ENCODE measurements at regions not wholly inside any gene's neighbourhood (a gene's known extent, or its start where the extent isn't known, plus 50 kb on each side); places are given as distances from the start of the nearest gene placed in this dataset.

GRCh38 chr10:108095932-108096925, 931.7 kb upstream of the SORCS1 start:
- Histone ChIP-seq H3K27me3 (ENCODE audit: control insufficient read depth in 2 of 2, insufficient read depth in 1 of 2, low read length in 1 of 2) (no peaks in the 10 kb centered on the region), H3K4me3 (ENCODE audit: low read length in 2 of 2) (no peak overlapping the region), H3K9me3 (ENCODE audit: control insufficient read depth in 2 of 2, insufficient read depth in 1 of 2, low read length in 1 of 2) (peaks cover 0 to 8% of the 10 kb centered on the region in 2 donors), H3K36me3 (ENCODE audit: control insufficient read depth in 2 of 2, insufficient read depth in 2 of 2, low read length in 1 of 2) (no peaks in the 10 kb centered on the region), H3K27ac (ENCODE audit: low read depth in 1 of 2, low read length in 1 of 2) (no peak overlapping the region), H3K4me1 (ENCODE audit: control insufficient read depth in 2 of 2, insufficient read depth in 2 of 2, low read length in 2 of 2) (no peaks in the 10 kb centered on the region)
- WGBS, result 98% methylated on average over 7 of the region's 7 CpGs
- DNase-seq (ENCODE audit: low read depth in 6 of 9, low spot score in 9 of 9), result no peak

GRCh38 chr10:108090476-108091215, 926.1 kb upstream of the SORCS1 start:
- no peaks in the 10 kb centered on the region for H3K9me3 ChIP-seq (ENCODE audit: control insufficient read depth in 2 of 2, insufficient read depth in 1 of 2, low read length in 1 of 2)

GRCh38 chr10:108086502-108086901, 922.0 kb upstream of the SORCS1 start:
- no peaks in the 10 kb centered on the region for H3K36me3 ChIP-seq (ENCODE audit: control insufficient read depth in 2 of 2, insufficient read depth in 2 of 2, low read length in 1 of 2)
- H3K4me3 ChIP-seq (ENCODE audit: low read length in 2 of 2), result no peak overlapping the region
- no peaks in the 10 kb centered on the region for H3K27me3 ChIP-seq (ENCODE audit: control insufficient read depth in 2 of 2, insufficient read depth in 1 of 2, low read length in 1 of 2)
- H3K4me1 ChIP-seq (ENCODE audit: control insufficient read depth in 2 of 2, insufficient read depth in 2 of 2, low read length in 2 of 2), result no peaks in the 10 kb centered on the region
- H3K9me3 ChIP-seq (ENCODE audit: control insufficient read depth in 2 of 2, insufficient read depth in 1 of 2, low read length in 1 of 2), result no peaks in the 10 kb centered on the region
- WGBS, result 95% methylated on average over 1 of the region's 1 CpG
- DNase-seq (ENCODE audit: low read depth in 6 of 9, low spot score in 9 of 9), result peak in 2 of 9 donors; percentile 4 to 23
- H3K27ac ChIP-seq (ENCODE audit: low read depth in 1 of 2, low read length in 1 of 2), result no peak overlapping the region

More at GRCh38 chr10:108090476-108091215, 926.1 kb upstream of the SORCS1 start:
- 91% methylated on average over 3 of the region's 3 CpGs for WGBS
- H3K27me3 ChIP-seq (ENCODE audit: control insufficient read depth in 2 of 2, insufficient read depth in 1 of 2, low read length in 1 of 2), result no peaks in the 10 kb centered on the region
- no peak for DNase-seq (ENCODE audit: low read depth in 6 of 9, low spot score in 9 of 9)
- no peaks in the 10 kb centered on the region for H3K4me1 ChIP-seq (ENCODE audit: control insufficient read depth in 2 of 2, insufficient read depth in 2 of 2, low read length in 2 of 2)
- no peak overlapping the region for H3K4me3 ChIP-seq (ENCODE audit: low read length in 2 of 2)
- H3K36me3 ChIP-seq (ENCODE audit: control insufficient read depth in 2 of 2, insufficient read depth in 2 of 2, low read length in 1 of 2), result no peaks in the 10 kb centered on the region
- H3K27ac ChIP-seq (ENCODE audit: low read depth in 1 of 2, low read length in 1 of 2), result no peak overlapping the region

GRCh38 chr10:108082596-108082995, 918.1 kb upstream of the SORCS1 start:
- Histone ChIP-seq H3K27me3 (ENCODE audit: control insufficient read depth in 2 of 2, insufficient read depth in 1 of 2, low read length in 1 of 2) (no peaks in the 10 kb centered on the region), H3K9me3 (ENCODE audit: control insufficient read depth in 2 of 2, insufficient read depth in 1 of 2, low read length in 1 of 2) (no peaks in the 10 kb centered on the region), H3K4me1 (ENCODE audit: control insufficient read depth in 2 of 2, insufficient read depth in 2 of 2, low read length in 2 of 2) (no peaks in the 10 kb centered on the region), H3K27ac (ENCODE audit: low read depth in 1 of 2, low read length in 1 of 2) (no peak overlapping the region), H3K36me3 (ENCODE audit: control insufficient read depth in 2 of 2, insufficient read depth in 2 of 2, low read length in 1 of 2) (no peaks in the 10 kb centered on the region), H3K4me3 (ENCODE audit: low read length in 2 of 2) (no peak overlapping the region)
- 82% methylated on average over 1 of the region's 1 CpG for WGBS
- DNase-seq (ENCODE audit: low read depth in 6 of 9, low spot score in 9 of 9), result no peak

- H3K4me1 ChIP-seq (ENCODE audit: control insufficient read depth in 2 of 2, insufficient read depth in 2 of 2, low read length in 2 of 2), result no peaks in the 10 kb centered on the region
- H3K36me3 ChIP-seq (ENCODE audit: control insufficient read depth in 2 of 2, insufficient read depth in 2 of 2, low read length in 1 of 2), result no peaks in the 10 kb centered on the region
- H3K27ac ChIP-seq (ENCODE audit: low read depth in 1 of 2, low read length in 1 of 2), result no peak overlapping the region
- no peaks in the 10 kb centered on the region for H3K9me3 ChIP-seq (ENCODE audit: control insufficient read depth in 2 of 2, insufficient read depth in 1 of 2, low read length in 1 of 2)
- WGBS, result 79% methylated on average over 2 of the region's 2 CpGs
- H3K4me3 ChIP-seq (ENCODE audit: low read length in 2 of 2), result no peak overlapping the region
- H3K27me3 ChIP-seq (ENCODE audit: control insufficient read depth in 2 of 2, insufficient read depth in 1 of 2, low read length in 1 of 2), result no peaks in the 10 kb centered on the region
- DNase-seq (ENCODE audit: low read depth in 6 of 9, low spot score in 9 of 9), result no peak
Observed at GRCh38 chr10:108078263-108078662, 913.8 kb upstream of the SORCS1 start.

GRCh38 chr10:108072466-108072865, 908.0 kb upstream of the SORCS1 start:
- H3K27ac ChIP-seq (ENCODE audit: low read depth in 1 of 2, low read length in 1 of 2), result no peak overlapping the region
- no peak overlapping the region for H3K4me3 ChIP-seq (ENCODE audit: low read length in 2 of 2)
- H3K36me3 ChIP-seq (ENCODE audit: control insufficient read depth in 2 of 2, insufficient read depth in 2 of 2, low read length in 1 of 2), result no peaks in the 10 kb centered on the region
- no peak for DNase-seq (ENCODE audit: low read depth in 6 of 9, low spot score in 9 of 9)
- no peaks in the 10 kb centered on the region for H3K9me3 ChIP-seq (ENCODE audit: control insufficient read depth in 2 of 2, insufficient read depth in 1 of 2, low read length in 1 of 2)
- 97% methylated on average over 3 of the region's 3 CpGs for WGBS
- no peaks in the 10 kb centered on the region for H3K4me1 ChIP-seq (ENCODE audit: control insufficient read depth in 2 of 2, insufficient read depth in 2 of 2, low read length in 2 of 2)
- no peaks in the 10 kb centered on the region for H3K27me3 ChIP-seq (ENCODE audit: control insufficient read depth in 2 of 2, insufficient read depth in 1 of 2, low read length in 1 of 2)

GRCh38 chr10:108070789-108071188, 906.3 kb upstream of the SORCS1 start:
- Histone ChIP-seq H3K4me3 (ENCODE audit: low read length in 2 of 2) (no peak overlapping the region), H3K36me3 (ENCODE audit: control insufficient read depth in 2 of 2, insufficient read depth in 2 of 2, low read length in 1 of 2) (no peaks in the 10 kb centered on the region), H3K9me3 (ENCODE audit: control insufficient read depth in 2 of 2, insufficient read depth in 1 of 2, low read length in 1 of 2) (no peaks in the 10 kb centered on the region), H3K4me1 (ENCODE audit: control insufficient read depth in 2 of 2, insufficient read depth in 2 of 2, low read length in 2 of 2) (no peaks in the 10 kb centered on the region), H3K27me3 (ENCODE audit: control insufficient read depth in 2 of 2, insufficient read depth in 1 of 2, low read length in 1 of 2) (no peaks in the 10 kb centered on the region), H3K27ac (ENCODE audit: low read depth in 1 of 2, low read length in 1 of 2) (no peak overlapping the region)
- WGBS, result 91% methylated on average over 2 of the region's 2 CpGs
- DNase-seq (ENCODE audit: low read depth in 6 of 9, low spot score in 9 of 9), result no peak

GRCh38 chr10:108069096-108069495, 904.6 kb upstream of the SORCS1 start:
- WGBS, result 96% methylated on average over 1 of the region's 1 CpG
- H3K9me3 ChIP-seq (ENCODE audit: control insufficient read depth in 2 of 2, insufficient read depth in 1 of 2, low read length in 1 of 2), result no peaks in the 10 kb centered on the region
- no peaks in the 10 kb centered on the region for H3K4me1 ChIP-seq (ENCODE audit: control insufficient read depth in 2 of 2, insufficient read depth in 2 of 2, low read length in 2 of 2)
- no peak overlapping the region for H3K4me3 ChIP-seq (ENCODE audit: low read length in 2 of 2)
- no peaks in the 10 kb centered on the region for H3K27me3 ChIP-seq (ENCODE audit: control insufficient read depth in 2 of 2, insufficient read depth in 1 of 2, low read length in 1 of 2)
- no peak overlapping the region for H3K27ac ChIP-seq (ENCODE audit: low read depth in 1 of 2, low read length in 1 of 2)
- no peaks in the 10 kb centered on the region for H3K36me3 ChIP-seq (ENCODE audit: control insufficient read depth in 2 of 2, insufficient read depth in 2 of 2, low read length in 1 of 2)
- no peak for DNase-seq (ENCODE audit: low read depth in 6 of 9, low spot score in 9 of 9)

GRCh38 chr10:108064746-108065260, 900.3 kb upstream of the SORCS1 start:
- no peak for DNase-seq (ENCODE audit: low read depth in 6 of 9, low spot score in 9 of 9)
- Histone ChIP-seq H3K9me3 (ENCODE audit: control insufficient read depth in 2 of 2, insufficient read depth in 1 of 2, low read length in 1 of 2) (no peaks in the 10 kb centered on the region), H3K36me3 (ENCODE audit: control insufficient read depth in 2 of 2, insufficient read depth in 2 of 2, low read length in 1 of 2) (no peaks in the 10 kb centered on the region), H3K4me1 (ENCODE audit: control insufficient read depth in 2 of 2, insufficient read depth in 2 of 2, low read length in 2 of 2) (no peaks in the 10 kb centered on the region), H3K27ac (ENCODE audit: low read depth in 1 of 2, low read length in 1 of 2) (no peak overlapping the region), H3K4me3 (ENCODE audit: low read length in 2 of 2) (no peak overlapping the region), H3K27me3 (ENCODE audit: control insufficient read depth in 2 of 2, insufficient read depth in 1 of 2, low read length in 1 of 2) (no peaks in the 10 kb centered on the region)
